Urinary bladder (tissue), 3 donors: ENCODE measurements at regions not wholly inside any gene's neighbourhood (a gene's known extent, or its start where the extent isn't known, plus 50 kb on each side); places are given as distances from the start of the nearest gene placed in this dataset.

Source experiments
- DNase-seq: peaks from one replicate; pipeline ENCODE4 v3.0.0-alpha.2; 2015; ENCODE audit errors: extremely low spot score
- H3K27ac ChIP-seq: one replicate; pipeline ENCODE4 v1.5.1; 2013; ENCODE audit warnings: low read depth, mild to moderate bottlenecking, moderate library complexity
- H3K36me3 ChIP-seq: one replicate; pipeline ENCODE4 v1.6.1; 2013; ENCODE audit warnings: mild to moderate bottlenecking, moderate library complexity; ENCODE audit not compliant: insufficient read depth
- H3K4me1 ChIP-seq: one replicate; pipeline ENCODE4 v1.6.1; 2013; ENCODE audit warnings: mild to moderate bottlenecking, moderate library complexity; ENCODE audit not compliant: insufficient read depth
- H3K4me3 ChIP-seq: one replicate; pipeline ENCODE4 v1.5.1; 2013; ENCODE audit warnings: low read depth, low read length
- WGBS: extraction: QIAGEN DNeasy Blood & Tissue Kit; methylation state at CpG from one replicate; pipeline ENCODE4 v1.1.7; 2013; 5-methylcytosine and 5-hydroxymethylcytosine counted together
- donor health status: healthy with polysubstance abuse.
- donor health status: healthy.

GRCh38 chr9:29659014-29659413 lies 2085.7 kb upstream of the C9orf72 start:
- Histone ChIP-seq H3K4me3 (no peak overlapping the region), H3K27ac (no peak overlapping the region), H3K4me1 (no peaks in the 10 kb centered on the region), H3K36me3 (no peaks in the 10 kb centered on the region)
- 72% methylated on average over 6 of the region's 6 CpGs for WGBS
- DNase-seq: no peak

- Histone ChIP-seq H3K4me1 (no peaks in the 10 kb centered on the region), H3K4me3 (no peak overlapping the region), H3K27ac (no peak overlapping the region), H3K36me3 (no peaks in the 10 kb centered on the region)
- WGBS: 55% methylated on average over 4 of the region's 4 CpGs
- no peak for DNase-seq
Measured at GRCh38 chr9:29659736-29660135, 2086.5 kb upstream of the C9orf72 start.

- WGBS: 43% methylated on average over 1 of the region's 1 CpG
- no peak for DNase-seq
- Histone ChIP-seq H3K4me3 (no peak overlapping the region), H3K27ac (no peak overlapping the region), H3K36me3 (no peaks in the 10 kb centered on the region), H3K4me1 (no peaks in the 10 kb centered on the region)
Measured at GRCh38 chr9:29668732-29669131, 2095.5 kb upstream of the C9orf72 start.

DNA sequence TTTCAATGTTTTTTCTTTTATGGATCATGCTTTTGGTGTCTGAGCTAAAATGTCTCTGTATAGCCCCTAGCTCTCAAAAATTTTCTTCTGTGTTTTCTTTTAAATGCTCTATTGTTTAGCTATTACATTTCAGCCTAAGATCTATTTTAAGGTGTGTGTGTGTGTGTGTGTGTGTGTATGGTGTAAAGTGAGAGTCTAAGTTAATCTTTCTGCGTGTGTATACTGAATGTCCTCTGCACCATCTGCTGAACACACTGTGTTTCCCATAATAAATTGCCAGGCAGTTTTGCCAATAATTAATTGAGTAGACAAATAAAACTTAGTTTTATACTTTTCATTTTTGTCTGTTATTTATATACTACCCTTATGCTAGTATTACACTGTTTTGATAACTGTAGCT lies 2096.3 kb upstream of the C9orf72 start:
- no peak overlapping the region for H3K27ac ChIP-seq
- 75% methylated on average over 1 of the region's 1 CpG for WGBS
- DNase-seq: no peak

GRCh38 chr9:29685531-29685930 lies 2112.2 kb upstream of the C9orf72 start:
- H3K4me1 ChIP-seq: no peaks in the 10 kb centered on the region
- no peaks in the 10 kb centered on the region for H3K36me3 ChIP-seq
- no peak for DNase-seq
- H3K27ac ChIP-seq: no peak overlapping the region
- no peak overlapping the region for H3K4me3 ChIP-seq

More for the DNA sequence above, 2096.3 kb upstream of the C9orf72 start:
- H3K4me1 ChIP-seq: no peaks in the 10 kb centered on the region
- no peak overlapping the region for H3K4me3 ChIP-seq
- H3K36me3 ChIP-seq: no peaks in the 10 kb centered on the region

DNA sequence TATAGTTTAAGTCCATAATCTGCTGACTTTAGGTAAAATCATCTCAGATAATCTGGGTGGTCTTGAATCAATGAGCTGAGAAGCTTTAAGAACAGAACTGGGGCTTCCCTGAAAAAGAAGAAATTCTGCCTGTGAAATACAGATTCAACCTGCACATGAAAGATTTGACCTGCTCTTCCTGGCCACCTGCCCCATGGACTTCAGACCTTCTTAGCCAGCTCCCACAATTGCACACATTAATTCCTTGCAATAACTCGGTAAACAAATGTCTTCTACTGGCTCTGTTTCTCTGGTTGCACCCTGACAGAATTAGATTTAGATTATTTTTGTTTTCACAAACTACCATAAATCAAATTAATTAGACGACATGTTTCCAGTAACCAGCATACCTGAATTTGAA lies 2117.9 kb upstream of the C9orf72 start:
- 75% methylated on average over 2 of the region's 2 CpGs for WGBS

DNA sequence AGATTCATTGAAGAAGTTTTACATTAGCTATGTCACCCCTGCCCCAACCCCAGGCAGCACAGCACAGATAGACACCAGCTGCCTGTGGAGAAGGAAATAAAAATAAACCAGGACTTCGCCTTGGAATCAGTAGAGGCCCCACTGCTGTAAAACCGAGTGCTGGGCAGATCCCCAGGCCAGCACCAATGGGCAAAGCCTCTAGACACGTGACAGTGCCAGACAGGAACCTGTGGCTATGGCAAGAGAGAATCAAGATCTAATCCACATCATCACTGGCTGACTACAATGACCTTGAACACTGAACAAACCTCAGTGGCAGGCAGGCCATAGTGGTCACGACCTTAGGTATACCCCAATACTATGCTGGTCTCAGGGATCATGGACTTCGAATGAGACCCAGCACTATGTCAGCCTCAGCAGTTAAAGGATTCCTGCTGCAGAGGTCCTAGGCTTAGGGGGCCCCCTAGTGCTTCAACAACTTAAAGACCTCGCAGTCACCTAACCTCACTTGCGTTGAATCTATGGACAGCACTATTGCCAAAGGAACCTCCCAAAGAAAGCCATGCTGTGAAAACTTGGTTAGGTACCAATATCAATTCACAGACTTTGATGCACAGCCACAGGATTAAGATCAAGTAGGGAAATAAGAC lies 2118.6 kb upstream of the C9orf72 start:
- WGBS: 41% methylated on average over 7 of the region's 7 CpGs
- no peaks in the 10 kb centered on the region for H3K4me1 ChIP-seq

More for the DNA sequence above, 2117.9 kb upstream of the C9orf72 start:
- no peak for DNase-seq
- Histone ChIP-seq H3K4me3 (no peak overlapping the region), H3K27ac (no peak overlapping the region), H3K36me3 (no peaks in the 10 kb centered on the region), H3K4me1 (no peaks in the 10 kb centered on the region)

DNA sequence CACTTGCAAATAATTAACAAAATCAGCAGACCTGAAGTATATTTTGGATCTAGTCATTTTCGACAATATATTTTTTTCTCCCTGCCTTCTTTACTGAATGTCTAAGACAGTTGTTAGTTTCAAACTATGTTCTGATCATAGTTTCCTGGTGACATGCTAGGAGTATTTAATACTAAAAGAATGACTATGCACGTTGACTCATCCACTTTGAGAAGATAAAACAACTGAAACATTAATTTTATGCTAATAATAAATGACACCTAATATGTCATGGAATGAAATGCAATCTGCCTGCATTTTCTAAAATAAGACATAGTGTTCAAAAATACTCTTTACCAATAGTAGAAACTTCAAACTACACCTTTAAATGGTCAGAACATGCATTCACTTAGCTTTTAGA lies 2123.7 kb upstream of the C9orf72 start:
- H3K27ac ChIP-seq: no peak overlapping the region
- 74% methylated on average over 2 of the region's 2 CpGs for whole genome bisulfite sequencing
- no peak for DNase-seq
- H3K4me1 ChIP-seq: no peaks in the 10 kb centered on the region
- no peak overlapping the region for H3K4me3 ChIP-seq
- no peaks in the 10 kb centered on the region for H3K36me3 ChIP-seq

More for the DNA sequence above, 2118.6 kb upstream of the C9orf72 start:
- Histone ChIP-seq H3K36me3 (no peaks in the 10 kb centered on the region), H3K27ac (no peak overlapping the region), H3K4me3 (no peak overlapping the region)
- DNase-seq: no peak

GRCh38 chr9:29701559-29701958 lies 2128.3 kb upstream of the C9orf72 start:
- Histone ChIP-seq H3K4me3 (no peak overlapping the region), H3K4me1 (no peaks in the 10 kb centered on the region), H3K27ac (no peak overlapping the region), H3K36me3 (no peaks in the 10 kb centered on the region)
- no peak for DNase-seq
- WGBS: 71% methylated on average over 1 of the region's 1 CpG

GRCh38 chr9:29701971-29702370 lies 2128.7 kb upstream of the C9orf72 start:
- H3K27ac ChIP-seq: no peak overlapping the region
- H3K36me3 ChIP-seq: no peaks in the 10 kb centered on the region
- no peak overlapping the region for H3K4me3 ChIP-seq
- no peak for DNase-seq
- H3K4me1 ChIP-seq: no peaks in the 10 kb centered on the region

GRCh38 chr9:29714860-29715259 lies 2141.6 kb upstream of the C9orf72 start:
- Histone ChIP-seq H3K4me3 (no peak overlapping the region), H3K27ac (no peak overlapping the region), H3K4me1 (no peaks in the 10 kb centered on the region), H3K36me3 (no peaks in the 10 kb centered on the region)
- WGBS: 39% methylated on average over 2 of the region's 2 CpGs
- DNase-seq: no peak

GRCh38 chr9:29717631-29718030 lies 2144.3 kb upstream of the C9orf72 start:
- no peaks in the 10 kb centered on the region for H3K4me1 ChIP-seq
- WGBS: 68% methylated on average over 2 of the region's 2 CpGs
- DNase-seq: no peak
- H3K27ac ChIP-seq: no peak overlapping the region
- H3K4me3 ChIP-seq: no peak overlapping the region
- H3K36me3 ChIP-seq: no peaks in the 10 kb centered on the region

GRCh38 chr9:29730163-29730562 lies 2156.9 kb upstream of the C9orf72 start:
- H3K36me3 ChIP-seq: no peaks in the 10 kb centered on the region
- H3K27ac ChIP-seq: no peak overlapping the region
- DNase-seq: no peak
- no peaks in the 10 kb centered on the region for H3K4me1 ChIP-seq
- H3K4me3 ChIP-seq: no peak overlapping the region
- WGBS: 43% methylated on average over 1 of the region's 1 CpG

- no peaks in the 10 kb centered on the region for H3K4me1 ChIP-seq
- no peak for DNase-seq
- H3K27ac ChIP-seq: no peak overlapping the region
- H3K4me3 ChIP-seq: no peak overlapping the region
- WGBS: 62% methylated on average over 3 of the region's 3 CpGs
- H3K36me3 ChIP-seq: no peaks in the 10 kb centered on the region
Measured at GRCh38 chr9:29740518-29740917, 2167.2 kb upstream of the C9orf72 start.

DNA sequence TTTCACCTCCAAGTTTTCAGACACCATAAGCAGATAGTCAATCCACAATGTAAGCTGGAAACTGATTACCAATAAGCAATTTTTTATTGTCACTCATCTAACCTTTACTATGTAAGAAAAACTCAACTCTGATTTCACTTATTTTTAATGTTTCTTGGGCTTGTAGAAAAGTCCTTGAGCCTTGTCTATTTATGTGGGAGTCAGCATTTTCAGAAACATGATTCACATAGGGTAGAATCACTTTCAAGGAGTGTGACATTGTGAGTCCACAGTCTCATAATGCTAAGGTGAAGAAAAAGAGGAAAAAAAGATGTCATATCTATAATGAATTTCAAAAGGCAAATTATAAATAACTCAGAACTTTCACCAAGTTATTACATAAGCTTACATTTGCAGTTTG lies 2167.9 kb upstream of the C9orf72 start:
- H3K36me3 ChIP-seq: no peaks in the 10 kb centered on the region

More for the DNA sequence above, 2167.9 kb upstream of the C9orf72 start:
- no peak overlapping the region for H3K4me3 ChIP-seq
- DNase-seq: no peak
- no peak overlapping the region for H3K27ac ChIP-seq
- no peaks in the 10 kb centered on the region for H3K4me1 ChIP-seq
